ENCODE measurements at regions not wholly inside any gene's neighbourhood (a gene's known extent, or its start where the extent isn't known, plus 50 kb on each side); places are given as distances from the start of the nearest gene placed in this dataset.
A peak's percentile ranks its signal among the peaks of the same experiment; 100 is the strongest.

GRCh38 chr6:43990627-43991619 lies 136.3 kb downstream of the MRPL14 start (continued):
- TF ChIP-seq, protein P1, sequence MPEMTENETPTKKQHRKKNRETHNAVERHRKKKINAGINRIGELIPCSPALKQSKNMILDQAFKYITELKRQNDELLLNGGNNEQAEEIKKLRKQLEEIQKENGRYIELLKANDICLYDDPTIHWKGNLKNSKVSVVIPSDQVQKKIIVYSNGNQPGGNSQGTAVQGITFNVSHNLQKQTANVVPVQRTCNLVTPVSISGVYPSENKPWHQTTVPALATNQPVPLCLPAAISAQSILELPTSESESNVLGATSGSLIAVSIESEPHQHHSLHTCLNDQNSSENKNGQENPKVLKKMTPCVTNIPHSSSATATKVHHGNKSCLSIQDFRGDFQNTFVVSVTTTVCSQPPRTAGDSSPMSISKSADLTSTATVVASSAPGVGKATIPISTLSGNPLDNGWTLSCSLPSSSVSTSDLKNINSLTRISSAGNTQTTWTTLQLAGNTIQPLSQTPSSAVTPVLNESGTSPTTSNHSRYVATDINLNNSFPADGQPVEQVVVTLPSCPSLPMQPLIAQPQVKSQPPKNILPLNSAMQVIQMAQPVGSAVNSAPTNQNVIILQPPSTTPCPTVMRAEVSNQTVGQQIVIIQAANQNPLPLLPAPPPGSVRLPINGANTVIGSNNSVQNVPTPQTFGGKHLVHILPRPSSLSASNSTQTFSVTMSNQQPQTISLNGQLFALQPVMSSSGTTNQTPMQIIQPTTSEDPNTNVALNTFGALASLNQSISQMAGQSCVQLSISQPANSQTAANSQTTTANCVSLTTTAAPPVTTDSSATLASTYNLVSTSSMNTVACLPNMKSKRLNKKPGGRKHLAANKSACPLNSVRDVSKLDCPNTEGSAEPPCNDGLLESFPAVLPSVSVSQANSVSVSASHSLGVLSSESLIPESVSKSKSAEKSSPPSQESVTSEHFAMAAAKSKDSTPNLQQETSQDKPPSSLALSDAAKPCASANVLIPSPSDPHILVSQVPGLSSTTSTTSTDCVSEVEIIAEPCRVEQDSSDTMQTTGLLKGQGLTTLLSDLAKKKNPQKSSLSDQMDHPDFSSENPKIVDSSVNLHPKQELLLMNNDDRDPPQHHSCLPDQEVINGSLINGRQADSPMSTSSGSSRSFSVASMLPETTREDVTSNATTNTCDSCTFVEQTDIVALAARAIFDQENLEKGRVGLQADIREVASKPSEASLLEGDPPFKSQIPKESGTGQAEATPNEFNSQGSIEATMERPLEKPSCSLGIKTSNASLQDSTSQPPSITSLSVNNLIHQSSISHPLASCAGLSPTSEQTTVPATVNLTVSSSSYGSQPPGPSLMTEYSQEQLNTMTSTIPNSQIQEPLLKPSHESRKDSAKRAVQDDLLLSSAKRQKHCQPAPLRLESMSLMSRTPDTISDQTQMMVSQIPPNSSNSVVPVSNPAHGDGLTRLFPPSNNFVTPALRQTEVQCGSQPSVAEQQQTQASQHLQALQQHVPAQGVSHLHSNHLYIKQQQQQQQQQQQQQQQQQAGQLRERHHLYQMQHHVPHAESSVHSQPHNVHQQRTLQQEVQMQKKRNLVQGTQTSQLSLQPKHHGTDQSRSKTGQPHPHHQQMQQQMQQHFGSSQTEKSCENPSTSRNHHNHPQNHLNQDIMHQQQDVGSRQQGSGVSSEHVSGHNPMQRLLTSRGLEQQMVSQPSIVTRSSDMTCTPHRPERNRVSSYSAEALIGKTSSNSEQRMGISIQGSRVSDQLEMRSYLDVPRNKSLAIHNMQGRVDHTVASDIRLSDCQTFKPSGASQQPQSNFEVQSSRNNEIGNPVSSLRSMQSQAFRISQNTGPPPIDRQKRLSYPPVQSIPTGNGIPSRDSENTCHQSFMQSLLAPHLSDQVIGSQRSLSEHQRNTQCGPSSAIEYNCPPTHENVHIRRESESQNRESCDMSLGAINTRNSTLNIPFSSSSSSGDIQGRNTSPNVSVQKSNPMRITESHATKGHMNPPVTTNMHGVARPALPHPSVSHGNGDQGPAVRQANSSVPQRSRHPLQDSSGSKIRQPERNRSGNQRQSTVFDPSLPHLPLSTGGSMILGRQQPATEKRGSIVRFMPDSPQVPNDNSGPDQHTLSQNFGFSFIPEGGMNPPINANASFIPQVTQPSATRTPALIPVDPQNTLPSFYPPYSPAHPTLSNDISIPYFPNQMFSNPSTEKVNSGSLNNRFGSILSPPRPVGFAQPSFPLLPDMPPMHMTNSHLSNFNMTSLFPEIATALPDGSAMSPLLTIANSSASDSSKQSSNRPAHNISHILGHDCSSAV (CRISPR knock-in tag; IDR thresholded peaks at IDR 0.05; ENCODE audit: borderline replicate concordance) = peak; percentile 96; the same call in 1 of the 2 replicates
- TF ChIP-seq RNF219 (CRISPR knock-in tag; IDR thresholded peaks at IDR 0.05) (no peak), ZBTB38 (CRISPR knock-in tag; IDR thresholded peaks at IDR 0.05) (peak; percentile 10), CEBPG (CRISPR knock-in tag; IDR thresholded peaks at IDR 0.05) (no peak), SRSF9 (IDR thresholded peaks at IDR 0.05; ENCODE audit: borderline replicate concordance, insufficient read depth, low read depth, low read length, poor library complexity, severe bottlenecking) (no peak), ZNF710 (CRISPR knock-in tag; IDR thresholded peaks at IDR 0.05; ENCODE audit: borderline replicate concordance) (peak; percentile 87)
